ENCODE measurements at regions not wholly inside any gene's neighbourhood (a gene's known extent, or its start where the extent isn't known, plus 50 kb on each side); places are given as distances from the start of the nearest gene placed in this dataset.
A peak's percentile ranks its signal among the peaks of the same experiment; 100 is the strongest.

- H3K27me3 ChIP-seq (ENCODE audit: control insufficient read depth in 1 of 2, insufficient read depth in 2 of 2, low read length in 2 of 2), result no peaks in the 10 kb centered on the region
- ChIA-PET POLR2A (interaction anchor here (1.6 kb wide), 1 partner anchor 13 kb away, joined by 3 read pairs; no protein-coding TSS in a partner anchor), CTCF (no interaction called here)
- no peak overlapping the region for H3K27ac ChIP-seq (ENCODE audit: low read depth in 1 of 2, low read length in 2 of 2)
- ATAC-seq (ENCODE audit: poor library complexity) (peak; percentile 11), DNase-seq (no peak)
- H3K4me3 Mint-ChIP-seq, result no peak overlapping the region
- H3K27me3 Mint-ChIP-seq, result no peaks in the 10 kb centered on the region
- no peak for TF ChIP-seq CTCF (IDR thresholded peaks at IDR 0.05)
- peaks cover 37% of the 10 kb centered on the region for H3K4me1 ChIP-seq (ENCODE audit: insufficient read depth, low read length)
- peaks cover 64% of the 10 kb centered on the region for H3K4me1 Mint-ChIP-seq (ENCODE audit: low read depth)
- no peaks in the 10 kb centered on the region for H3K36me3 Mint-ChIP-seq (ENCODE audit: low read depth)
- H3K9me3 ChIP-seq (ENCODE audit: control insufficient read depth in 1 of 2, insufficient read depth in 1 of 2, low read length in 2 of 2), result peaks cover 5 to 10% of the 10 kb centered on the region in 2 experiments
- peaks cover 4% of the 10 kb centered on the region for H3K9me3 Mint-ChIP-seq
- peak overlapping the region; percentile 79 for H3K27ac Mint-ChIP-seq
- intact Hi-C loops (cut with DNase I, micrococcal nuclease), result loop anchor here (5.0 kb wide), 3 partner anchors 113 to 243 kb away; partner anchors contain the start of gene SDK2 (in 1 of the 2)
- no peak overlapping the region for H3K4me3 ChIP-seq (ENCODE audit: low read length)
- no peaks in the 10 kb centered on the region for H3K36me3 ChIP-seq (ENCODE audit: insufficient read depth, low read length)
Measured at GRCh38 chr17:73834684-73835343, 190.6 kb upstream of the SDK2 start.

GRCh38 chr17:73835605-73836004, 191.4 kb upstream of the SDK2 start:
- H3K4me3 Mint-ChIP-seq, result peak overlapping the region; percentile 36
- H3K27me3 Mint-ChIP-seq, result no peaks in the 10 kb centered on the region
- intact Hi-C loops (cut with DNase I, micrococcal nuclease), result loop anchor here (2.0 to 5.0 kb wide), 4 partner anchors 13 to 243 kb away; partner anchors contain the start of gene SDK2 (in 1 of the 2)
- DNase-seq (no peak), ATAC-seq (ENCODE audit: poor library complexity) (peak; percentile 86)
- CTCF ChIA-PET, result no interaction called here
- POLR2A ChIA-PET, result interaction anchor here (1.6 to 1.9 kb wide), 2 partner anchors 8 to 14 kb away, joined by 3 to 11 read pairs; no protein-coding TSS in a partner anchor
- Histone ChIP-seq H3K4me3 (ENCODE audit: low read length) (no peak overlapping the region), H3K27ac (ENCODE audit: low read depth in 1 of 2, low read length in 2 of 2) (no peak overlapping the region), H3K27me3 (ENCODE audit: control insufficient read depth in 1 of 2, insufficient read depth in 2 of 2, low read length in 2 of 2) (no peaks in the 10 kb centered on the region), H3K4me1 (ENCODE audit: insufficient read depth, low read length) (peaks cover 29% of the 10 kb centered on the region), H3K9me3 (ENCODE audit: control insufficient read depth in 1 of 2, insufficient read depth in 1 of 2, low read length in 2 of 2) (peaks cover 5 to 10% of the 10 kb centered on the region in 2 experiments), H3K36me3 (ENCODE audit: insufficient read depth, low read length) (no peaks in the 10 kb centered on the region)
- H3K27ac Mint-ChIP-seq, result peak overlapping the region; percentile 79
- H3K4me1 Mint-ChIP-seq (ENCODE audit: low read depth), result peaks cover 59% of the 10 kb centered on the region
- no peak for TF ChIP-seq CTCF (IDR thresholded peaks at IDR 0.05)
- peaks cover 4% of the 10 kb centered on the region for H3K9me3 Mint-ChIP-seq
- H3K36me3 Mint-ChIP-seq (ENCODE audit: low read depth), result no peaks in the 10 kb centered on the region

- Mint-ChIP-seq H3K27ac (no peak overlapping the region), H3K36me3 (ENCODE audit: low read depth) (no peaks in the 10 kb centered on the region), H3K9me3 (peaks cover 4% of the 10 kb centered on the region), H3K4me3 (no peak overlapping the region), H3K4me1 (ENCODE audit: low read depth) (peaks cover 49% of the 10 kb centered on the region), H3K27me3 (no peaks in the 10 kb centered on the region)
- Histone ChIP-seq H3K36me3 (ENCODE audit: insufficient read depth, low read length) (no peaks in the 10 kb centered on the region), H3K27me3 (ENCODE audit: control insufficient read depth in 1 of 2, insufficient read depth in 2 of 2, low read length in 2 of 2) (no peaks in the 10 kb centered on the region), H3K27ac (ENCODE audit: low read depth in 1 of 2, low read length in 2 of 2) (no peak overlapping the region), H3K4me3 (ENCODE audit: low read length) (no peak overlapping the region), H3K9me3 (ENCODE audit: control insufficient read depth in 1 of 2, insufficient read depth in 1 of 2, low read length in 2 of 2) (peaks cover 5 to 10% of the 10 kb centered on the region in 2 experiments), H3K4me1 (ENCODE audit: insufficient read depth, low read length) (peaks cover 13% of the 10 kb centered on the region)
- intact Hi-C loops (cut with DNase I, micrococcal nuclease), result loop anchor here (2.0 to 5.0 kb wide), 4 partner anchors 117 to 247 kb away; partner anchors contain the start of gene SDK2 (in 1 of the 2)
- no peak for ATAC-seq (ENCODE audit: poor library complexity)
- POLR2A ChIA-PET, result interaction anchor here (0.8 to 3.7 kb wide), 2 partner anchors 11 to 15 kb away, joined by 3 to 13 read pairs; no protein-coding TSS in a partner anchor
- CTCF ChIA-PET, result no interaction called here
- no peak for DNase-seq
- no peak for TF ChIP-seq CTCF (IDR thresholded peaks at IDR 0.05)
Measured at GRCh38 chr17:73838815-73839214, 194.6 kb upstream of the SDK2 start.

Data from CD4-positive, alpha-beta T cell (primary cell).